ENCODE measurements at regions not wholly inside any gene's neighbourhood (a gene's known extent, or its start where the extent isn't known, plus 50 kb on each side); places are given as distances from the start of the nearest gene placed in this dataset.

GRCh38 chr16:82506692-82507670, 119.8 kb upstream of the CDH13 start:
- no peak for DNase-seq (ENCODE audit: insufficient read length, low spot score)
- no peak for TF ChIP-seq SPI1 (IDR thresholded peaks at IDR 0.05; ENCODE audit: low read depth, low read length)
- no peak for TF ChIP-seq POLR2A (IDR thresholded peaks at IDR 0.05; ENCODE audit: low read depth, low read length)
- TF ChIP-seq POLR2AphosphoS5 (IDR thresholded peaks at IDR 0.05; ENCODE audit: low read depth, low read length): no peak
- no peak for TF ChIP-seq PAX5 (IDR thresholded peaks at IDR 0.05; ENCODE audit: insufficient read depth, low read length, severe bottlenecking)
- no peak for TF ChIP-seq POU2F2 (IDR thresholded peaks at IDR 0.05; ENCODE audit: low read depth, low read length)
- TF ChIP-seq TAF1 (IDR thresholded peaks at IDR 0.05; ENCODE audit: low read depth, low read length): no peak
- FAIRE-seq: no peak

GRCh38 chr16:82504836-82505235, 121.9 kb upstream of the CDH13 start:
- DNase-seq (ENCODE audit: insufficient read length, low spot score): no peak
- TF ChIP-seq TAF1 (IDR thresholded peaks at IDR 0.05; ENCODE audit: low read depth, low read length) (no peak), SPI1 (IDR thresholded peaks at IDR 0.05; ENCODE audit: low read depth, low read length) (no peak), PAX5 (IDR thresholded peaks at IDR 0.05; ENCODE audit: insufficient read depth, low read length, severe bottlenecking) (no peak)
- FAIRE-seq: no peak

- DNase-seq (ENCODE audit: insufficient read length, low spot score): no peak
- no peak for TF ChIP-seq PAX5 (IDR thresholded peaks at IDR 0.05; ENCODE audit: insufficient read depth, low read length, severe bottlenecking)
- no peak for TF ChIP-seq POLR2AphosphoS5 (IDR thresholded peaks at IDR 0.05; ENCODE audit: low read depth, low read length)
- TF ChIP-seq TAF1 (IDR thresholded peaks at IDR 0.05; ENCODE audit: low read depth, low read length): no peak
- no peak for TF ChIP-seq SPI1 (IDR thresholded peaks at IDR 0.05; ENCODE audit: low read depth, low read length)
- no peak for TF ChIP-seq POLR2A (IDR thresholded peaks at IDR 0.05; ENCODE audit: low read depth, low read length)
- no peak for TF ChIP-seq POU2F2 (IDR thresholded peaks at IDR 0.05; ENCODE audit: low read depth, low read length)
- no peak for FAIRE-seq
Observed at GRCh38 chr16:82499302-82499701, 127.5 kb upstream of the CDH13 start.

GRCh38 chr16:82497139-82497538, 129.6 kb upstream of the CDH13 start:
- DNase-seq (ENCODE audit: insufficient read length, low spot score) (no peak), FAIRE-seq (no peak)
- TF ChIP-seq POU2F2 (IDR thresholded peaks at IDR 0.05; ENCODE audit: low read depth, low read length) (no peak), SPI1 (IDR thresholded peaks at IDR 0.05; ENCODE audit: low read depth, low read length) (no peak), POLR2A (IDR thresholded peaks at IDR 0.05; ENCODE audit: low read depth, low read length) (no peak), TAF1 (IDR thresholded peaks at IDR 0.05; ENCODE audit: low read depth, low read length) (no peak), PAX5 (IDR thresholded peaks at IDR 0.05; ENCODE audit: insufficient read depth, low read length, severe bottlenecking) (no peak), POLR2AphosphoS5 (IDR thresholded peaks at IDR 0.05; ENCODE audit: low read depth, low read length) (no peak)

- no peak for TF ChIP-seq TAF1 (IDR thresholded peaks at IDR 0.05; ENCODE audit: low read depth, low read length)
- no peak for TF ChIP-seq SPI1 (IDR thresholded peaks at IDR 0.05; ENCODE audit: low read depth, low read length)
- DNase-seq (ENCODE audit: insufficient read length, low spot score): no peak
- no peak for FAIRE-seq
Observed at GRCh38 chr16:82488460-82488859, 138.3 kb upstream of the CDH13 start.

- TF ChIP-seq POLR2AphosphoS5 (IDR thresholded peaks at IDR 0.05; ENCODE audit: low read depth, low read length) (no peak), POU2F2 (IDR thresholded peaks at IDR 0.05; ENCODE audit: low read depth, low read length) (no peak), TAF1 (IDR thresholded peaks at IDR 0.05; ENCODE audit: low read depth, low read length) (no peak), PAX5 (IDR thresholded peaks at IDR 0.05; ENCODE audit: insufficient read depth, low read length, severe bottlenecking) (no peak), SPI1 (IDR thresholded peaks at IDR 0.05; ENCODE audit: low read depth, low read length) (no peak), POLR2A (IDR thresholded peaks at IDR 0.05; ENCODE audit: low read depth, low read length) (no peak)
- FAIRE-seq (no peak), DNase-seq (ENCODE audit: insufficient read length, low spot score) (no peak)
Observed at GRCh38 chr16:82481455-82481854, 145.3 kb upstream of the CDH13 start.

- FAIRE-seq: no peak
- DNase-seq (ENCODE audit: insufficient read length, low spot score): no peak
- TF ChIP-seq PAX5 (IDR thresholded peaks at IDR 0.05; ENCODE audit: insufficient read depth, low read length, severe bottlenecking) (no peak), POLR2AphosphoS5 (IDR thresholded peaks at IDR 0.05; ENCODE audit: low read depth, low read length) (no peak), POLR2A (IDR thresholded peaks at IDR 0.05; ENCODE audit: low read depth, low read length) (no peak), TAF1 (IDR thresholded peaks at IDR 0.05; ENCODE audit: low read depth, low read length) (no peak), POU2F2 (IDR thresholded peaks at IDR 0.05; ENCODE audit: low read depth, low read length) (no peak), SPI1 (IDR thresholded peaks at IDR 0.05; ENCODE audit: low read depth, low read length) (no peak)
Observed at GRCh38 chr16:82476786-82477185, 150.0 kb upstream of the CDH13 start.

GRCh38 chr16:82470620-82471152, 156.1 kb upstream of the CDH13 start:
- TF ChIP-seq POU2F2 (IDR thresholded peaks at IDR 0.05; ENCODE audit: low read depth, low read length) (no peak), SPI1 (IDR thresholded peaks at IDR 0.05; ENCODE audit: low read depth, low read length) (no peak), POLR2A (IDR thresholded peaks at IDR 0.05; ENCODE audit: low read depth, low read length) (no peak), TAF1 (IDR thresholded peaks at IDR 0.05; ENCODE audit: low read depth, low read length) (no peak), POLR2AphosphoS5 (IDR thresholded peaks at IDR 0.05; ENCODE audit: low read depth, low read length) (no peak), PAX5 (IDR thresholded peaks at IDR 0.05; ENCODE audit: insufficient read depth, low read length, severe bottlenecking) (no peak)
- no peak for DNase-seq (ENCODE audit: insufficient read length, low spot score)
- no peak for FAIRE-seq

GRCh38 chr16:82470016-82470415, 156.8 kb upstream of the CDH13 start:
- no peak for DNase-seq (ENCODE audit: insufficient read length, low spot score)
- FAIRE-seq: no peak

More at GRCh38 chr16:82470016-82470415, 156.8 kb upstream of the CDH13 start:
- TF ChIP-seq POLR2A (IDR thresholded peaks at IDR 0.05; ENCODE audit: low read depth, low read length): no peak
- no peak for TF ChIP-seq TAF1 (IDR thresholded peaks at IDR 0.05; ENCODE audit: low read depth, low read length)
- TF ChIP-seq PAX5 (IDR thresholded peaks at IDR 0.05; ENCODE audit: insufficient read depth, low read length, severe bottlenecking): no peak
- TF ChIP-seq POLR2AphosphoS5 (IDR thresholded peaks at IDR 0.05; ENCODE audit: low read depth, low read length): no peak
- no peak for TF ChIP-seq SPI1 (IDR thresholded peaks at IDR 0.05; ENCODE audit: low read depth, low read length)
- no peak for TF ChIP-seq POU2F2 (IDR thresholded peaks at IDR 0.05; ENCODE audit: low read depth, low read length)
